ENCODE measurements at regions not wholly inside any gene's neighbourhood (a gene's known extent, or its start where the extent isn't known, plus 50 kb on each side); places are given as distances from the start of the nearest gene placed in this dataset.

GRCh38 chr11:95697614-95698408 lies 91.8 kb downstream of the FAM76B start:
- dilution Hi-C loops (cut with MboI; ENCODE audit: extremely low pct_ligation_motif_present, low sequenced_read_pairs) (no loop called here), intact Hi-C loops (cut with micrococcal nuclease) (no loop called here)
- ChIA-PET POLR2A (no interaction called here), CTCF (interaction anchor here (1.6 kb wide), 1 partner anchor 543 kb away, joined by 4 read pairs; no protein-coding TSS in a partner anchor)
- H3K79me2 ChIP-seq (ENCODE audit: control insufficient read depth, insufficient read depth, low read length) = no peaks in the 10 kb centered on the region
- no peak overlapping the region for H2AFZ ChIP-seq (ENCODE audit: low read depth, low read length)
- H3K4me1 ChIP-seq (ENCODE audit: control insufficient read depth, extremely low read depth, insufficient read depth, low read length) = no peaks in the 10 kb centered on the region
- no peak overlapping the region for H3K4me3 ChIP-seq (replicated peaks in 1 of 3; ENCODE audit: insufficient read depth in 1 of 3, low read depth in 1 of 3, low read length in 3 of 3)
- H3K4me2 ChIP-seq (ENCODE audit: insufficient read depth, low read length) = no peak overlapping the region
- FAIRE-seq = no peak
- BruUV-seq (replicated peaks) = no TSS peak
- H4K20me1 ChIP-seq (replicated peaks; ENCODE audit: control insufficient read depth, extremely low read depth, insufficient read depth, low read length) = no peaks in the 10 kb centered on the region
- H3K27ac ChIP-seq (ENCODE audit: insufficient read depth, low read depth, low read length) = no peak overlapping the region
- no peaks in the 10 kb centered on the region for H3K9me3 ChIP-seq (replicated peaks; ENCODE audit: control insufficient read depth, insufficient read depth, low read length)
- DNase-seq (ENCODE audit: low read depth, low spot score) = no peak
- TF ChIP-seq EZH2 (IDR thresholded peaks at IDR 0.05; ENCODE audit: borderline replicate concordance, low read depth, low read length, severe bottlenecking) (no peak), MAX (IDR thresholded peaks at IDR 0.05; ENCODE audit: insufficient read depth, insufficient read length) (no peak), JUN (IDR thresholded peaks at IDR 0.05; ENCODE audit: borderline replicate concordance, insufficient read depth, insufficient read length, low read depth) (no peak), POLR2A (IDR thresholded peaks at IDR 0.05; ENCODE audit: low read depth, low read length) (no peak), MYC (IDR thresholded peaks at IDR 0.05; ENCODE audit: low read depth, low read length) (no peak), FOS (IDR thresholded peaks at IDR 0.05; ENCODE audit: borderline replicate concordance, insufficient read depth, low read length) (no peak), CTCF (IDR thresholded peaks at IDR 0.05; ENCODE audit: extremely low read depth in 1 of 2, insufficient read depth in 1 of 2, low read depth in 1 of 2, low read length in 2 of 2) (no peak), POLR2AphosphoS5 (IDR thresholded peaks at IDR 0.05; ENCODE audit: insufficient read depth, low read depth, low read length) (no peak), GATA2 (IDR thresholded peaks at IDR 0.05; ENCODE audit: insufficient read depth, insufficient read length, low read depth, low read length) (no peak)
- H3K9me1 ChIP-seq (replicated peaks; ENCODE audit: control insufficient read depth, extremely low read depth, insufficient read depth, low read length) = no peaks in the 10 kb centered on the region
- H3K9ac ChIP-seq (replicated peaks; ENCODE audit: extremely low read depth, insufficient read depth, low read length) = no peak overlapping the region
- peaks cover 8 to 9% of the 10 kb centered on the region in 2 experiments for H3K27me3 ChIP-seq (ENCODE audit: control insufficient read depth in 2 of 2, insufficient read depth in 2 of 2, low read length in 2 of 2)
- H3K36me3 ChIP-seq (ENCODE audit: control insufficient read depth in 2 of 2, extremely low read depth in 1 of 2, insufficient read depth in 2 of 2, low read length in 2 of 2) = no peaks in the 10 kb centered on the region

Data from endothelial cell of umbilical vein (primary cell).